Pons (tissue), 1 donor: ENCODE measurements at regions not wholly inside any gene's neighbourhood (a gene's known extent, or its start where the extent isn't known, plus 50 kb on each side); places are given as distances from the start of the nearest gene placed in this dataset.

Source experiments
- DNase-seq: peaks from one replicate; pipeline ENCODE4 v3.0.0-alpha.2; 2016; ENCODE audit warnings: low spot score

DNA sequence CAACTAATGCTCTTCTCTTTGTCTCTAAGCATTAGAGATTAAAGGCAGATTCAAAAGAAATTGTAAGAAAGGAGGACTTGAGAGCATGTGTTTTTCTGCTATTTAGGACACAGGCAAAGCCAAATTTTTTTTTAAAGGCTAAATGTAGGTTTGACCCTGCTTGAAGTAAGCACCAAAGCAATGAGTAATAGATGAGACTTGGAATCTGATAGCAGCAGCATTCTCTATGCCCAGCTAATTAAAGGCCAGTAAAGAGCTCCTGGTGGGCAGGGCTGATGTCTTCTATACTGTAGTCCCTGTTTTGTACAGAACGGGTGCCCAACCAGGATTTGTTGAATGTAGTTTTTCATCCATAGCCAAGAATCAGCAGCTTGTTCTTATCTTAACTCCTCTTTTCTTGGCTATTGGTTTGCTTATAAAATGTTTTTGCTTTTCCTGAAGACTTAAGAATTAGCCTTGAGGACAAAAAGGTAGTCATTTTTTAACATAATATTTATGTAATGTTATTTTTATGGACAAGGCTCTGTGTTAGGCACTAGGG lies 179.6 kb downstream of the LMO4 start:
- no peak for DNase-seq

DNA sequence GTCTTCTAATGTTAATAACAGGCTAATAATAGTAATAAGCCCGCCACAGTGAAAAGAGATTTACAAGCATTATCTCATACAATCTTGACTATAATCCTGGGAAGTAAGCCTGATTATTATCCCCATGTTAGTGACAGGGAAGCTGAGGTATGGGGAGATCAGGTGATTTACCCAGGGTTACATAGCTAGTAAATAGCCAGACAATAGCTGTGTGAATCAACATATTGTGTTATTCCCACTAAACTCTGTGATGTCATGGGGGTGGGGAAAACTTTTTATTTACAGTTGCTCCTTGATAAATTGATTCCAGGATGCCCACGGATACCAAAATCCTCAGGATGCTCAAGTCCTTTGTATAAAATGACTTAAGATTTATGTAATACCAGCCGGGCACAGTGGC lies 181.9 kb downstream of the LMO4 start:
- DNase-seq = no peak

GRCh38 chr1:87511449-87511848 lies 182.8 kb downstream of the LMO4 start:
- DNase-seq = no peak

DNA sequence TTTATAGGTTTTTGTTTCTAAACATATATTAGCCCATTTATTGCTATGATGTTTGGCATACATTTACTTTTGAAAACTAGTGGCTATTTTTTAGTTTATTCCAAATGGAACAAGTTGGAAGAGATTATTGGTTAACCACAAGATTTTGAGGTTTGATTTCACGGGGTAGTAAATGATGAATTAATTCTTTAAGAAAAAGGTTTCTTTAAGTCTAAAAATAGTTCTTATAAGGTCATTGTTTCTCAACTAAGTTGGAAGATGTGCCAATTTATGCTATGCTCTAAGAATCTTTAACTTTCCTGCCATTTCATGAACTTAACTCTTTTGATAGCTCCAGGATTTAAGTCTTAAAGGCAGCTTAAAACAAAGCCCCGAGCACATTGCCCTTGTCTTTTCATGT lies 183.8 kb downstream of the LMO4 start:
- no peak for DNase-seq

DNA sequence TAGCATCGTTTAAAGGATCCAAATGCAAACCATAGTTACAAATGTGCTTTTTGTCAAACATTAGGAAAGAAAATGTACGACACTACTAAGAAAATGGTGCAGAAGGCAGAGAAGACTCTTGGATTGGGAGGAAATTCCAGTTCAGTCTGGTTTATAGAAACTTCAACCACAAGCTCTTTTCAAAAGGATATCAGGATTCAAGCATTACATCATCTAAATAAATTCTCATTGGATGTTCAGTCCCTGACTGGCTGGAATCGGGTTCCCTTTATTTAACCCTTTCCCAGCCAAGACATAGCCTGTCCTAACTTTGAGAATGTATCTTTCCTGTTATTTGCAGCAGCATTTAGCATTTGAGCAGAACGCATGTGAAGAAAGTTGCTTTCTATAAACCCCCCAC lies 184.6 kb downstream of the LMO4 start:
- DNase-seq = no peak

DNA sequence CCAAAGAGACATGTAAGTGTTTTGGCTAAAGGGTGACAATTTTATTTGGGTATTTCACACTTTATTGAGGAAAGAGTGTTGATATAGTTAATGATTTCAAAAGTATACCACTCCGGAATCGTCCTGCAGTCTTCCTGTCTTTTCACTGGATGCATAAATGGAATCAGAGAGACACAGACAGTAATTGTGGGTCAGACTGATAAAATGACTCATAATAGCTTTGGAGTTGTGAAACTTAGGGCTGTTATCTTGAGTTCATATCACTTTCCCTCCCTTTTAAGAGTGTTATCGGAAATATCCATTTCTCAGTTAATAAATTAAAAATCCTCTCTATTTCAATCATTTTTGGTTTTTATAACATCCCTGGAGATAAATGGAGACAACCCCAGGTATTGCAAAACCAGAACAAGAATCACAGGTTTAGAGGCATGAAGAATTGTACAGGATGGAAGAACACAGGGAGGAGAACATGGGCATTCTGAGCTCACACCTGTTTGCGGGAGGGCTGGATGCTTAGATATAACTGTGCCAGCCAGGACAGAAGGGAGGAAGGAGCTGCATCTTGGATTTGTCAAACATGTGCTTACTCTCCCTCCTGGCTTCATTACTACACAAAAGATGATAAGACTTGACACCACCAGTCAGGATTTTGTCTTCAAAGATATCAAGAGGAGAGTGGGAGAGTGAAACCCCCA lies 185.4 kb downstream of the LMO4 start:
- no peak for DNase-seq

GRCh38 chr1:87515781-87516180 lies 187.1 kb downstream of the LMO4 start:
- DNase-seq = no peak

DNA sequence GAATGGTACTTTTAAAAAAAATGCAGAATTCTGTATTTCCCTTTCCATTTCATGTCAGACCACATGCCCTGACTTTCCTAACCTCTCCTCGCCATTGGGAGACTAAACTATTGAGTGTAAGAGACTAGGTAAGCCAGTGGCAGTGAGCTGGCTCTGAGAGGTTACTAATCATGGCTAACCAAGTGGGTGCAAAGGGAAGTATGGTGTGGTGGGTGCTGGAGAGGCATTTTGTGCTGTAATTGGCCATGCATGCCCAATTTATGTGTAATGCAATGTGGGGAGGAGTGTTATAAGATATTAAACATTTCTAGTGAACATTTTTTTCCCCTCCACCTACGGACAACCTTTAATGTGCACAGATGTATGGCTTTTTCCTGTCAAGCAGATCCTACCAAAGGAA lies 190.1 kb downstream of the LMO4 start:
- no peak for DNase-seq

DNA sequence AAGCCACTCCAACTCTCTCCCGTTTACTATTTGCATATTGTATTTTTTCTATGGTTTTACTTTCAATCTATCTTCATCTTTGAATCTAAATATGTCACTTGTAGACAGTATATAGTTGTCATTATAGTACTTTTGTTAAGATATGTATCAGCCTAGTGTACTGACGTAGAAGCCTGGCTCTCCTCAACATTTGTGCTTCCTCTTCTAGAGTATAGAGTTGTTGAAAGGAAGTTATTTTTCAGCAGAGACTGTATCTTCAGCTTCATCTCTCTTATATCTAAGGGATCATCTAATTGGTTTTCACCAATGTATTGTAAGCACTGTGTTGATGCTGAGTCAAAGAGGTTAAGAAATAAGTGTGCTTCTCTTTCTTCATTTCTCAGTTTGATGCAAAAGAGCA lies 192.8 kb downstream of the LMO4 start:
- DNase-seq = no peak

DNA sequence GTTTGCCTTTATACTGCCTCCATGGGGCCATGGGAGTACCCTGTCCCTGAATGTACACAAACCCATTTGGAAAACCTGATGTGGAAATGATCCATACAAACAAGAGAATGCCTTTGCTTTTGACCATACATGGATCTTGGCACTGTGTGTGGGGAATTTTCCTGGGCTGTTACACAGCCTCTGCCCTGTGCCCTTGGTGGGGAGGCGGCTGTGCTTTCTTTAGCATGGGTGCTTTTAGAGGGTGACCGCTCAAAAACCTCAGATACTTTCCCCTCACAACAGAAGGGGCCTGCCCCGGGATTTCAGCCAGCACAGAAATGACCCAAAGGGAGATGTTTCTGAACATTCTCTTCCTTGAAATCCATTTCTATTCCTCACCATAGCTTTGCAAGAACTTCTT lies 194.8 kb downstream of the LMO4 start:
- no peak for DNase-seq

DNA sequence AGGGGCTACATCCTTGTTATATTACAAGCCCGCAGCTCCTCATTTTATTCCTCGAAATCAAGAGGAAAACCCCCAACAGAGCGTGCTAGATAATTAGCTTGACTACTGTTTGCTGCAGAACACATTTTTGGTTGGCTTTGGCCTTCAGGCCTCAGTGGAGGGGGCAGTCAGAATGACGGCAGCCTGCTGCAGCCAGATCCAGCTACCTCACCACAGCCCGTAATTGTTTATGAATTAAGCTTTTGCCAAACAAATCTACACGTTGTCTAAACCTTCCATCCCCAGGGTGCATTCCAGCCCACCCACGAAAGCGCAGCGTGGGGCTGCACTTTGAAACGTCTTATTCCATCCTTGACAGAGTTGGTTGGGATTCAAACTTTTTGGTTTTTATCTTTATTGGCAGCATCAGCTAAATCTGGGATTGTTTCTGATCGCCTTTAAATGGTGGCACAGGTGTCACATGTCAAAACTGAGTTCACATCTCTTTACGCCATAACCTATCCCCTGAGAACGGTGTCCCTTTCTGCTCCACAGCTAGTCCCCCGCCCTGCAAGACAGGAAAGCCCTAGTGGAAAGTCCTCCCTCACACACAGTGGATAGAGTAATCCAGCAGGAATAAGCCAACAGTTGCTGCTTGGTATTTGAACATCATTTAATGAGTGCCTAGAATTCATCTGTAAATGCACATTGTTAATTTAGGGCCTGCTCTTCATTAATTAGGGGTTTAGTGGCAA lies 195.5 kb downstream of the LMO4 start:
- no peak for DNase-seq

DNA sequence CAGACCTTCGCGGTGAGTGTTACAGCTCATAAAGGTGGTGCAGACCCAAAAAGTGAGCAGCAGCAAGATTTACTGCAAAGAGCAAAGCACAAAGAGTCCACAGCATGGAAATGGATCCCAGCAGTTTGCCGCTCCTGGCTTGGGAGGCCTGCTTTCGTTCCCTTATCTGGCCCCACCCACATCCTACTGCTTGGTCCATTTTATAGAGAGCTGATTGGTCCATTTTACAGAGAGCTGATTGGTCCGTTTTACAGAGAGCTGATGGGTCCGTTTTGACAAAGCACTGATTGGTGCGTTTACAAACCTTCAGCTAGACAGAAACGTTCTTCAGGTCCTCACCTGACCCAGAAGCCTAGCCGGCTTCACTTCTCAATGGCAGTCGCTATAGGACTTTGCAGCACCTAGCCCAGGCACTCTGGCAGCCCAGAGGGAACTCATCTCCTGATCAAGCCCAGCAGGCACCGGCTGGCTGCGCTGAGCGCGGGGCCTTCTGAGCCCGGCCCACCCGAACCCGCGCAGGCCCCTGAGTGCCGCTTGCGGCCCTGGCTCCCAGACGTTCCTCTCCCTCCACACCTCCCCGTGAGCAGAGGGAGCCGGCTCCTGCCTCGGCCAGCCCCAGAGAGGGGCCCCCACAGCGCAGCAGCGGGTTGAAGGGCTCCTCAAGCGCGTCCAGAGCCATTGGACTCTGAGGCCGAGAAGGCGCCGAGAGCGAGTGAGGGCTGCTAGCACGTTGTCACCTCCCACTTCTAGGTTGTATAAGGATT lies 200.3 kb downstream of the LMO4 start:
- DNase-seq = no peak

- no peak for DNase-seq
Measured at GRCh38 chr1:87530042-87530807, 201.5 kb downstream of the LMO4 start.

GRCh38 chr1:87535551-87535950 lies 206.9 kb downstream of the LMO4 start:
- no peak for DNase-seq

DNA sequence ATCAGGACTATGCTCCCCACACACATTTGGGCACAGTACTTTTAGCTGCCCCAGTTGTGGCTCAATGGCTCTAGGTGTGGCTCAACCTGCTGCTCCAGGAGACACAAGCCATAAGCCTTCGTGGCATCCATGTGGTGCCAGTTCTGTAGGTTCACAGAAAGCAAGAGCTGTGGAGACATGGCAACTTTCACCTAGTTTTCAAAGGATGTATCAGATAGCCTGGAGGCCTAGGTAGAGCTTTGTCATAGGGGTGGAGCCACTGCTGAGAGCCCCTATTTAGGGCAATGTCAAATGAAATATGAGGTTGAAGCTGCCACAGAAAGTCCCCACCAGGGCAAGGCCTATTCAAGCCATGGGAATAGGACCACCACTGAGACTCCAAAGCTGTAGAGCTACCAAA lies 210.5 kb downstream of the LMO4 start:
- DNase-seq = no peak

DNA sequence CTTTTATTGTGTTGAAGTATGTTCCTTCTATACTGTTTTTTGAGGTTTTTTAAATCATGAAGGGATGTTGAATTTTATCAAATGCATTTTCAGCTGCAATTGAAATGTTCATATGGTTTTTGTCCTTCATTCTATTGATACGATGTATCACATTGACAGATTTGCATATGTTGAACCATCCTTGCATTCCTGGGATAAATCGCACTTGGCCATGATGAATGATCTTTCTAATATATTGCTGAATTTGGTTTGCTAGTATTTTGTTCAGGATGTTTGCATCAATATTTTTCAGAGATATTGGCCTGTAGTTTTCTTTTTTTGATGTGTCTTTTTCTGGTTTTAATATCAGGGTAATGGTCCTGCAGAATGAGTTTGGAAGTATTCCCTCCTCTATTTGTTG lies 214.0 kb downstream of the LMO4 start:
- DNase-seq = no peak

DNA sequence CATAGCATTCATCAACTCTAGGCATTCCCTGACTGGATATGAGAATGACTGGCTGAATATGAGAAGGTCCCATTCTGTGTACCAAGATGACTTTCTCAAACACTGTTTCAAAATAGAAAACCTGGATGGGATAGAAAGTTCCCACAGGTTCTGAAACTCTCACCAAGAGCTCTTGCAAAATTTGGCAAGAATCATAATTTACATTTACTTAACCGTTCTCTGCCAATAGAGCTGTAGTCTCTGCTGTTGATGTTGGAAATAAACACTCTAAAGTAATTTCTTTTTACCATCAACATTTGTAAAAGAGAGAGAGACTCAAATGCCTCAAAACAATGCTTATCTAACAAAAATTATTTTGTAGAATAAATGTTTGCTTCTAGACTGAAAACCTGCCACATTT lies 221.1 kb downstream of the LMO4 start:
- no peak for DNase-seq

GRCh38 chr1:87553511-87553910 lies 224.8 kb downstream of the LMO4 start:
- no peak for DNase-seq

GRCh38 chr1:87555366-87555765 lies 226.7 kb downstream of the LMO4 start:
- no peak for DNase-seq

DNA sequence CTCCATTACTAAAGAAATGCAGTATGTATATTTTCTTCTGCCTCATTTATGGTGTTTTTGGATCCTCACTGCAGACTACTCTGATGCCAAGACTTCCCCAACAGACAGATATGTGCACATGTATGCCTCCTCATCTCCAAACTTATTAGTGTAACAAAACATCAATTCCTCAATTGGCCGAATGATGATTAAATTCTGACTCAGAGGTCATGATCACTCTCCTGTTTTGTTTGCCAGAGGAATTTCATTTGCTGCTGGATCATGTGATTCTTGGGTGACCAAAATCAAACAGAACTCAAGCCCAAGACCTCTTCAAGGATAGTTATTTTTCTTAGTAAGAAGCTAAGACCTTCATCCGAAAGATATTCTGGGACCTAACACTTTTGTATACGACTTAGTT lies 227.6 kb downstream of the LMO4 start:
- DNase-seq = no peak

DNA sequence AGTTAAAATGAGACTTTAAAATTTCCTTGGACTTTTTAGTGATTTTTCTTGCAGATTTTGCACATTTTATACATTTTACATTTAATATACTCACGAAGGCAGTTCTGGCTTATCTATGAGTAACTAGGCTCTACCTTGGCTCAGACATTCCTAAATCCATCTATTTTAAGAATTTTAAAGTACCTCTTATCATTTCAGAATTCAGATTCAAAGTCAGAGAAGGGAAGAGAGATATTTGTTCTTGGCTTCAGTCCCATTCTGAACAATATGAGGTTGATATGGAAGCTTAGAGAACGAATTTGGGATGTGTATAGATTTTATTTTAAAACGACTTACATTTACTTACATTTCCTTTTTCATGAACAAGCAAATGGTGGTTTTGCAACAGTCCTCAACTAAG lies 230.2 kb downstream of the LMO4 start:
- DNase-seq = no peak

GRCh38 chr1:87560137-87560536 lies 231.5 kb downstream of the LMO4 start:
- no peak for DNase-seq
